HEK293 (cell line): ENCODE measurements at regions not wholly inside any gene's neighbourhood (a gene's known extent, or its start where the extent isn't known, plus 50 kb on each side); places are given as distances from the start of the nearest gene placed in this dataset.

Experiments used
- CTCF ChIA-PET: fragments of 350-600 bp; formaldehyde crosslinking; extraction: SDS; loops from one replicate; lab custom pipeline; 2021; ENCODE audit warnings: antibody characterized with exemption; lab: Yijun Ruan, JAX
- POLR2A ChIA-PET: fragments of 300-600 bp; formaldehyde crosslinking; extraction: SDS; loops from one replicate; lab custom pipeline; 2020; ENCODE audit warnings: antibody characterized with exemption, inconsistent platforms; lab: Yijun Ruan, JAX
- H3K27ac ChIP-seq: fragments of 200-500 bp; sonication (Bioruptor generic); 2 replicates; pipeline ENCODE4 v1.5.1; 2014; ENCODE audit warnings: low read depth, low read length, control low read depth, inconsistent platforms; ENCODE audit errors: extremely low read depth
- H3K36me3 ChIP-seq, 2 experiments: fragments of 200-500 bp in 1 of 2; sonication (Bioruptor generic) in 1 of 2; 1 replicate in 1 of 2; 2 replicates in 1 of 2; pipeline ENCODE4 v1.5.1; 2014 to 2017; ENCODE audit warnings: inconsistent platforms in 2 of 2, low read length in 2 of 2; ENCODE audit not compliant: control insufficient read depth in 2 of 2, insufficient read depth in 1 of 2
- H3K4me1 ChIP-seq: fragments of 200-500 bp; sonication (Bioruptor generic); 2 replicates; pipeline ENCODE4 v1.5.1; 2014; ENCODE audit warnings: mild to moderate bottlenecking, low read length, inconsistent platforms; ENCODE audit not compliant: control insufficient read depth, insufficient read depth
- H3K4me3 ChIP-seq: 2 replicates; pipeline ENCODE4 v1.5.1; 2011; ENCODE audit warnings: low read depth, mild to moderate bottlenecking, control low read depth, low read length, moderate library complexity
- H3K9me3 ChIP-seq: fragments of 200-500 bp; sonication (Bioruptor generic); 2 replicates; pipeline ENCODE4 v1.5.1; 2014; ENCODE audit warnings: low read depth, low read length, inconsistent platforms; ENCODE audit not compliant: control insufficient read depth, insufficient read depth
- ATF2 ChIP-seq: fragments of 450-650 bp; formaldehyde crosslinking; IDR thresholded peaks from 2 replicates; pipeline ENCODE4 v1.5.1; 2016; ENCODE audit warnings: missing biosample characterization, missing genetic modification characterization, low read depth
- EGR2 ChIP-seq: fragments of 450-650 bp; formaldehyde crosslinking; IDR thresholded peaks from 2 replicates; pipeline ENCODE4 v1.5.1; 2016; ENCODE audit warnings: low read depth, missing biosample characterization, missing genetic modification characterization
- KLF1 ChIP-seq: fragments of 450-650 bp; formaldehyde crosslinking; IDR thresholded peaks from 2 replicates; pipeline ENCODE4 v1.5.1; 2016; ENCODE audit warnings: missing biosample characterization, missing genetic modification characterization
- WT1 ChIP-seq: fragments of 450-650 bp; formaldehyde crosslinking; IDR thresholded peaks from 2 replicates; pipeline ENCODE4 v1.5.1; 2016; ENCODE audit warnings: missing biosample characterization, missing genetic modification characterization
- ZBTB17 ChIP-seq: fragments of 450-650 bp; formaldehyde crosslinking; IDR thresholded peaks from 2 replicates; pipeline ENCODE4 v1.5.1; 2016; ENCODE audit warnings: missing biosample characterization, missing genetic modification characterization
- ZFHX2 ChIP-seq: fragments of 450-650 bp; formaldehyde crosslinking; conservative IDR thresholded peaks from 2 replicates; pipeline ENCODE4 v1.5.1; 2016; ENCODE audit warnings: missing biosample characterization, missing genetic modification characterization
- ZNF132 ChIP-seq: fragments of 450-650 bp; formaldehyde crosslinking; IDR thresholded peaks from 2 replicates; pipeline ENCODE4 v1.5.1; 2017; ENCODE audit warnings: missing biosample characterization, missing genetic modification characterization, borderline replicate concordance
- ZNF239 ChIP-seq: fragments of 450-650 bp; formaldehyde crosslinking; IDR thresholded peaks from 2 replicates; pipeline ENCODE4 v1.5.1; 2016; ENCODE audit warnings: missing biosample characterization, missing genetic modification characterization
- ZNF302 ChIP-seq: fragments of 450-650 bp; formaldehyde crosslinking; IDR thresholded peaks from 2 replicates; pipeline ENCODE4 v1.5.1; 2016; ENCODE audit warnings: missing biosample characterization, missing genetic modification characterization, low read depth
- ZNF324 ChIP-seq: fragments of 450-650 bp; formaldehyde crosslinking; IDR thresholded peaks from 2 replicates; pipeline ENCODE4 v1.5.1; 2016; ENCODE audit warnings: missing biosample characterization, missing genetic modification characterization
- ZNF335 ChIP-seq: fragments of 450-650 bp; formaldehyde crosslinking; conservative IDR thresholded peaks from 2 replicates; pipeline ENCODE4 v1.5.1; 2016; ENCODE audit warnings: missing biosample characterization, missing genetic modification characterization
- ZNF398 ChIP-seq: fragments of 450-650 bp; formaldehyde crosslinking; IDR thresholded peaks from 2 replicates; pipeline ENCODE4 v1.5.1; 2017; ENCODE audit warnings: missing biosample characterization, missing genetic modification characterization
- ZNF514 ChIP-seq: fragments of 450-650 bp; formaldehyde crosslinking; IDR thresholded peaks from 2 replicates; pipeline ENCODE4 v1.5.1; 2016; ENCODE audit warnings: missing biosample characterization, missing genetic modification characterization
- ZNF518A ChIP-seq: fragments of 450-650 bp; formaldehyde crosslinking; conservative IDR thresholded peaks from 2 replicates; pipeline ENCODE4 v1.5.1; 2016; ENCODE audit warnings: low read depth, missing biosample characterization, missing genetic modification characterization
- ZNF529 ChIP-seq: fragments of 450-650 bp; formaldehyde crosslinking; IDR thresholded peaks from 2 replicates; pipeline ENCODE4 v1.5.1; 2017; ENCODE audit warnings: missing genetic modification characterization, missing biosample characterization; ENCODE audit not compliant: insufficient replicate concordance
- ZNF544 ChIP-seq: fragments of 450-650 bp; formaldehyde crosslinking; IDR thresholded peaks from 2 replicates; pipeline ENCODE4 v1.5.0; 2017; ENCODE audit warnings: missing biosample characterization, missing genetic modification characterization
- ZNF585B ChIP-seq: fragments of 450-650 bp; formaldehyde crosslinking; IDR thresholded peaks from 2 replicates; pipeline ENCODE4 v1.5.1; 2016; ENCODE audit warnings: missing biosample characterization, missing genetic modification characterization
- ZNF629 ChIP-seq: fragments of 450-650 bp; formaldehyde crosslinking; IDR thresholded peaks from 2 replicates; pipeline ENCODE4 v1.5.1; 2017; ENCODE audit warnings: missing biosample characterization, missing genetic modification characterization
- ZNF837 ChIP-seq: fragments of 450-650 bp; formaldehyde crosslinking; IDR thresholded peaks from 2 replicates; pipeline ENCODE4 v1.5.1; 2016; ENCODE audit warnings: missing biosample characterization, missing genetic modification characterization
- ZXDB ChIP-seq: fragments of 450-650 bp; formaldehyde crosslinking; IDR thresholded peaks from 2 replicates; pipeline ENCODE4 v1.5.1; 2016; ENCODE audit warnings: missing biosample characterization, missing genetic modification characterization

GRCh38 chr12:53867216-53868012 lies 71.2 kb upstream of the HOXC13 start (continued):
- peak; percentile 72; the same call in 1 of the 2 replicates for TF ChIP-seq WT1 (tag by site-specific recombination)
- no peak for TF ChIP-seq ZNF324 (tag by site-specific recombination)
- TF ChIP-seq ZNF239 (tag by site-specific recombination), result no peak
- TF ChIP-seq ZNF544 (tag by site-specific recombination), result no peak
- TF ChIP-seq ZNF585B, result no peak
- no peak for TF ChIP-seq ZNF132 (tag by site-specific recombination)
- TF ChIP-seq ZBTB17 (tag by site-specific recombination), result no peak
- no peak for TF ChIP-seq ZNF302 (tag by site-specific recombination)
- no peak for TF ChIP-seq ZXDB (tag by site-specific recombination)
- TF ChIP-seq, all 188 proteins: peak for 16

- no peaks in the 10 kb centered on the region for H3K9me3 ChIP-seq
- no peak overlapping the region for H3K27ac ChIP-seq
- ChIA-PET CTCF (no interaction called here), POLR2A (no interaction called here)
- H3K36me3 ChIP-seq, result no peaks in the 10 kb centered on the region
- TF ChIP-seq ZNF398 (peak; percentile 56; the same call in 1 of the 2 replicates), ZNF514 (tag by site-specific recombination) (no peak), ZNF529 (tag by site-specific recombination) (peak; percentile 80), ZNF335 (tag by site-specific recombination) (no peak), KLF1 (tag by site-specific recombination) (peak; percentile 87), ATF2 (tag by site-specific recombination) (peak; percentile 56), ZFHX2 (peak; percentile 90), ZNF518A (0 out of 2 replicates have a peak, but pooled peaks have one; percentile 16), ZNF837 (no peak), ZNF302 (tag by site-specific recombination) (no peak), EGR2 (peak; percentile 71), ZNF629 (tag by site-specific recombination) (0 out of 2 replicates have a peak, but pooled peaks have one; percentile 30)
- no peak overlapping the region for H3K4me3 ChIP-seq
- H3K4me1 ChIP-seq, result peaks cover 18% of the 10 kb centered on the region
These were observed 70.1 kb upstream of the HOXC13 start for GRCh38 chr12:53868511-53868986.
